SK-N-SH treated with all-trans-retinoic acid at 6 μM for 48 hours (cell line): ENCODE measurements at regions not wholly inside any gene's neighbourhood (a gene's known extent, or its start where the extent isn't known, plus 50 kb on each side); places are given as distances from the start of the nearest gene placed in this dataset.

Experiments
- ATAC-seq: fragments of 200-7000 bp; cut with Tn5 transposase; 3 replicates; pipeline ENCODE4 v1.9.1; 2020; ENCODE audit warnings: mild to moderate bottlenecking, moderate library complexity
- ARNTL ChIP-seq: fragments of 450-650 bp; formaldehyde crosslinking; IDR thresholded peaks from 2 replicates; pipeline ENCODE4 v1.5.0; 2020; ENCODE audit warnings: low read depth, mild to moderate bottlenecking, moderate library complexity, borderline replicate concordance
- BACH2 ChIP-seq: fragments of 250-450 bp; sonication (Bioruptor Pico); IDR thresholded peaks from 2 replicates; pipeline ENCODE4 v1.9.0; 2021; ENCODE audit warnings: mild to moderate bottlenecking, borderline replicate concordance
- CSRNP3 ChIP-seq: fragments of 250-450 bp; sonication (Bioruptor Pico); IDR thresholded peaks from 2 replicates; pipeline ENCODE4 v1.5.1; 2021; ENCODE audit warnings: mild to moderate bottlenecking, moderate library complexity
- ESRRG ChIP-seq: fragments of 250-450 bp; sonication (Bioruptor Pico); IDR thresholded peaks from 2 replicates; pipeline ENCODE4 v1.6.1; 2021; ENCODE audit warnings: mild to moderate bottlenecking
- GLIS3 ChIP-seq: fragments of 250-450 bp; sonication (Bioruptor Pico); IDR thresholded peaks from 2 replicates; pipeline ENCODE4 v1.5.0; 2020; ENCODE audit warnings: mild to moderate bottlenecking, moderate library complexity
- ISL1 ChIP-seq: fragments of 250-450 bp; sonication (Bioruptor Pico); IDR thresholded peaks from 2 replicates; pipeline ENCODE4 v2.1.2; 2022; ENCODE audit warnings: mild to moderate bottlenecking, moderate library complexity
- OSR1 ChIP-seq: fragments of 250-450 bp; sonication (Bioruptor Pico); IDR thresholded peaks from 2 replicates; pipeline ENCODE4 v1.8.0; 2022; ENCODE audit warnings: moderate library complexity, mild to moderate bottlenecking, inconsistent platforms
- POU6F1 ChIP-seq: fragments of 250-450 bp; sonication (Bioruptor Pico); IDR thresholded peaks from 2 replicates; pipeline ENCODE4 v1.8.0; 2021; ENCODE audit warnings: low read depth, mild to moderate bottlenecking, moderate library complexity, borderline replicate concordance
- PPARA ChIP-seq: fragments of 250-450 bp; sonication (Bioruptor Pico); IDR thresholded peaks from 2 replicates; pipeline ENCODE4 v1.5.0; 2020; ENCODE audit warnings: mild to moderate bottlenecking, borderline replicate concordance
- RARB ChIP-seq: fragments of 250-450 bp; sonication (Bioruptor Pico); IDR thresholded peaks from 2 replicates; pipeline ENCODE4 v1.8.0; 2021; ENCODE audit warnings: mild to moderate bottlenecking, moderate library complexity
- SNAI2 ChIP-seq: fragments of 250-450 bp; sonication (Bioruptor Pico); IDR thresholded peaks from 2 replicates; pipeline ENCODE4 v1.5.0; 2020; ENCODE audit warnings: mild to moderate bottlenecking, moderate library complexity
- TCF4 ChIP-seq: fragments of 250-450 bp; sonication (Bioruptor Pico); IDR thresholded peaks from 2 replicates; pipeline ENCODE4 v1.8.0; 2021; ENCODE audit warnings: mild to moderate bottlenecking, moderate library complexity, borderline replicate concordance
- TSHZ2 ChIP-seq: fragments of 250-450 bp; sonication (Bioruptor Pico); IDR thresholded peaks from 2 replicates; pipeline ENCODE4 v1.5.0; 2020; ENCODE audit warnings: mild to moderate bottlenecking, moderate library complexity
- ZC3H10 ChIP-seq: fragments of 250-450 bp; sonication (Bioruptor Pico); IDR thresholded peaks from 2 replicates; pipeline ENCODE4 v1.5.1; 2021; ENCODE audit warnings: mild to moderate bottlenecking, moderate library complexity
- ZFP3 ChIP-seq: fragments of 250-450 bp; sonication (Bioruptor Pico); IDR thresholded peaks from 2 replicates; pipeline ENCODE4 v1.5.0; 2020; ENCODE audit warnings: mild to moderate bottlenecking, moderate library complexity
- ZFP30 ChIP-seq: fragments of 450-650 bp; formaldehyde crosslinking; IDR thresholded peaks from 2 replicates; pipeline ENCODE4 v1.5.0; 2022; ENCODE audit warnings: mild to moderate bottlenecking, moderate library complexity
- ZNF565 ChIP-seq: fragments of 450-650 bp; formaldehyde crosslinking; conservative IDR thresholded peaks from 2 replicates; pipeline ENCODE4 v1.5.0; 2020; ENCODE audit warnings: low read depth, mild to moderate bottlenecking, moderate library complexity
- ZNF70 ChIP-seq: fragments of 450-650 bp; formaldehyde crosslinking; IDR thresholded peaks from 2 replicates; pipeline ENCODE4 v1.5.0; 2020; ENCODE audit warnings: mild to moderate bottlenecking, moderate library complexity
- ZNF8 ChIP-seq: fragments of 450-650 bp; formaldehyde crosslinking; IDR thresholded peaks from 2 replicates; pipeline ENCODE4 v1.5.0; 2020; ENCODE audit warnings: mild to moderate bottlenecking, moderate library complexity
- TF ChIP-seq, protein P1 (sequence below): fragments of 250-450 bp; sonication (Bioruptor Pico); IDR thresholded peaks from 2 replicates; pipeline ENCODE4 v1.5.1; 2020; ENCODE audit warnings: low read depth, mild to moderate bottlenecking, moderate library complexity

DNA sequence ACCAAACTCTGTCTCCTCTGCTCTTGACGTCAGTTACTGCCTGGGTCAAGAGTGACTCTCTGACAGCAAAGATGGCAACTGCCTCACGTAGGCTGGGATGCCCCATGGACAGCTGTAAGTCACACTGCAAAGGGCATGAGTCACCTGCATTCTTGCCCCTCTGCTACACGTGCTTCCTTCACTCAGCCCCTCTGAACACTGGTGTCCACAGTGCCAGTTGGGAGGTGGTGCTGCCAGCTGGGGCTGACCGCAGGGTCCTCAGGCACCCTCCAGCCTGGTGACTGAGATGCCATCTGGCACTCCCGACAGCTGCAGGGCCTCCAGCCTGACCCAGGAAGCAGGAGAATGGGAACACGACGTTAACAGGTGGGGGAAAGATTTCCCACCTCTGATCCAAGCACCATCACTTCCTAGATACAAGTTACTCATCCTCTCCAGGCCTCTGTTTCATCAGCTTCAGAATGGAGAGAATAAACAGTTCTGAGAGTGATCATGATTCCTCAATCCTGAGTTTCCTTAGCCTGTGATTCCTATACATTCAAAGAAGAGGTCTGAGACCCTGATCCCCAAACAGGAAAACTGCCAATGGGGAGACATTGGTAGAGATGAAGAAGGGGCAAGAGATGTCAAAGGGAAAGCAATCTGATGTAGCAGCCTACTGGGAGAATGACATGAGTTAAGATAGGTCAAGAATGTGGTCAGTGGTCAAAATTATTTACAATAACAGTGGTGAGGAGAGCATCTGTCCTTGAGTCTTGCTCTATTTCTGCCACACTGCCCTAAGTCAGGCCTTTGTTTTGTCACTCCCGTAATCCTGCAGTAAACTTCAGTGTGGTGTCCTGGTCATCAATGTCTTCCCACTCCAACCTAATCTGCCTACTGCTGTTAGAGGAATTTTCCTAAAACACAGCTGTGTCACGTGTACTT lies 86.1 kb upstream of the BCL6 start:
- TF ChIP-seq BACH2 (CRISPR knock-in tag), result no peak
- TF ChIP-seq ARNTL (CRISPR knock-in tag), result no peak
- TF ChIP-seq ZC3H10 (CRISPR knock-in tag), result no peak
- ATAC-seq, result peak; percentile 40; the same call in 2 of the 3 replicates

- no peak for ATAC-seq
- no peak for TF ChIP-seq ZNF8 (CRISPR knock-in tag)
- TF ChIP-seq ZNF565 (CRISPR knock-in tag), result no peak
- TF ChIP-seq PPARA, result no peak
- no peak for TF ChIP-seq ARNTL (CRISPR knock-in tag)
- no peak for TF ChIP-seq ISL1 (CRISPR knock-in tag)
- TF ChIP-seq RARB (CRISPR knock-in tag), result no peak
- TF ChIP-seq ZC3H10 (CRISPR knock-in tag), result no peak
- no peak for TF ChIP-seq TCF4 (CRISPR knock-in tag)
- no peak for TF ChIP-seq BACH2 (CRISPR knock-in tag)
- TF ChIP-seq, protein P1, sequence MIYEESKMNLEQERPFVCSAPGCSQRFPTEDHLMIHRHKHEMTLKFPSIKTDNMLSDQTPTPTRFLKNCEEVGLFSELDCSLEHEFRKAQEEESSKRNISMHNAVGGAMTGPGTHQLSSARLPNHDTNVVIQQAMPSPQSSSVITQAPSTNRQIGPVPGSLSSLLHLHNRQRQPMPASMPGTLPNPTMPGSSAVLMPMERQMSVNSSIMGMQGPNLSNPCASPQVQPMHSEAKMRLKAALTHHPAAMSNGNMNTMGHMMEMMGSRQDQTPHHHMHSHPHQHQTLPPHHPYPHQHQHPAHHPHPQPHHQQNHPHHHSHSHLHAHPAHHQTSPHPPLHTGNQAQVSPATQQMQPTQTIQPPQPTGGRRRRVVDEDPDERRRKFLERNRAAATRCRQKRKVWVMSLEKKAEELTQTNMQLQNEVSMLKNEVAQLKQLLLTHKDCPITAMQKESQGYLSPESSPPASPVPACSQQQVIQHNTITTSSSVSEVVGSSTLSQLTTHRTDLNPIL (CRISPR knock-in tag), result no peak
- TF ChIP-seq OSR1 (CRISPR knock-in tag), result no peak
- no peak for TF ChIP-seq GLIS3
- no peak for TF ChIP-seq ESRRG (CRISPR knock-in tag)
- no peak for TF ChIP-seq SNAI2 (CRISPR knock-in tag)
- TF ChIP-seq, all 23 proteins: peak for 0
These were observed 86.9 kb upstream of the BCL6 start for GRCh38 chr3:187832202-187832601.

GRCh38 chr3:187833375-187833774 lies 88.1 kb upstream of the BCL6 start:
- ATAC-seq, result no peak
- no peak for TF ChIP-seq ISL1 (CRISPR knock-in tag)

DNA sequence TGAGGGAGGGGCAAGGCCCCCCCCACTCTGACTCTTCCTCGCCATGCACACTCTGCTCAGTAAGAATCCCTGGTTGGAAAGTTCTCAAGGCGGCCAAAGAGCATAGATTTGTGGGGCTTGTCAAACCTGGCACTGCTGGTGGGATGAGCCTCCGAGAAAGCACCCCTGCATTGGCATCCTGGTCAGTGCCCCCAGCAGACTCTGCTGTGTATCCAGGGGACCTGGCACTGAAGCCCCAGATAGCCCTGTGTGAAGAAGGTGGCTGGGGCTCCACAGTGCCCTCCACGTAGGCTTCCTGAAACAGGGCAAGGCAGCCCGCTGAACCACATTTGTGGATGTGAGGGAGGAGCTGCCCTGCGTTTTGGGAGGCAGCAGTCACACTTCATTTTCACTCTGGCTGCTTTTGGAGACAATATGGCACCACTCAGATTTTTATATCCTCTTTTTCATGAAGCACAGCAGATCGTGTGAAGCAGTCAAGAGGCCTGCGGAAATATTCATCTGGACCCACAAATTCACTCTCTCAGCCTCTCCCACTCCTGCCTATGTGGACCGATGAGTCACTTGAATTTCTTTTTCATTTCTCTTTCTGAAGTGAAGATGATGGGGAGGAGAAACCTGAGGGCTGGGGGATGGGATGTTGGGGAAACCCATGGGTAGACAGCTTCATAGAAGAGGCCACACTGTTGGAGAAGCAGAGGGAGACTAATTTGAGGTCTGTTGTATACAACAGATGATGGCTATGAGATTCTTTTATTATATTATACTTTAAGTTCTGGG lies 88.7 kb upstream of the BCL6 start:
- ATAC-seq, result no peak
- TF ChIP-seq ZC3H10 (CRISPR knock-in tag) (no peak), TCF4 (CRISPR knock-in tag) (no peak), ZFP30 (CRISPR knock-in tag) (no peak), CSRNP3 (CRISPR knock-in tag) (no peak), ARNTL (CRISPR knock-in tag) (no peak), TSHZ2 (CRISPR knock-in tag) (no peak), POU6F1 (CRISPR knock-in tag) (no peak), GLIS3 (no peak), ZFP3 (CRISPR knock-in tag) (no peak), RARB (CRISPR knock-in tag) (no peak), ESRRG (CRISPR knock-in tag) (no peak), OSR1 (CRISPR knock-in tag) (no peak), ZNF70 (CRISPR knock-in tag) (no peak)
- TF ChIP-seq, protein P1 (CRISPR knock-in tag), result no peak
- TF ChIP-seq, all 23 proteins: peak for 0
